ENCODE measurements at regions not wholly inside any gene's neighbourhood (a gene's known extent, or its start where the extent isn't known, plus 50 kb on each side); places are given as distances from the start of the nearest gene placed in this dataset.

DNA sequence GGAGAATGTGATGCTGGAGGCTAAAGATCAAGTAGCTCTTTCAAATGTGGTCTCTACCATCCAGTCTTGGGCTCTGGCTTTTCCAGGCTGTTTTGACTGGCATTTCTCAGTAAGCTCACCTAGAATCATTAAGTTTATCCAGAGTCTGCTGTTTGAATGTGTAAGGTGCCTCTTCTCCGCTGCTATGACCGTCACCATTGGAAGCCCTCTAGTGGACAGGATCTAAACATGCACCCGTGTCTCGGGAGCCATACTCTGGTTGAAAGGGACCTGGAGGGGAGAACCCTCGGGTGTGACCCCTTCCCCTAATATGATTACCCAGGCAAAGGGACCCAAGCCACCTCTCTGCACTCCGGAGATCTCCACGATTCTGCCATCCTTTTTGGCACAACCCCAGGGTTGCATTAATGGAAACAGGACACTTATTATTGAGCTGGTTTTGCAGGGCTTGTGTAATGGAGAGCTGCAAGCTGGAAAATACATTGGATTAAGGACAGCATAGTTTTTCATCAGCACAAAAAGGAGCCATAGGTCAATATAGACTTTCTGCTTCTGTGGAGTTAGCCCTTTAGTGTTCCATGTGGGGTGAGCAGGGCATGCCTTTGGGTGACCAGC lies 191.0 kb upstream of the LARGE1 start:
- no peaks in the 10 kb centered on the region for H3K36me3 ChIP-seq (ENCODE audit: control insufficient read depth in 2 of 2, insufficient read depth in 2 of 2, low read length in 1 of 2)
- no peaks in the 10 kb centered on the region for H3K27me3 ChIP-seq (ENCODE audit: control insufficient read depth in 2 of 2, insufficient read depth in 1 of 2, low read length in 1 of 2)
- no peak for DNase-seq (ENCODE audit: low read depth in 6 of 9, low spot score in 9 of 9)
- no peaks in the 10 kb centered on the region for H3K9me3 ChIP-seq (ENCODE audit: control insufficient read depth in 2 of 2, insufficient read depth in 1 of 2, low read length in 1 of 2)
- WGBS = 19% methylated on average over 7 of the region's 7 CpGs
- H3K27ac ChIP-seq (ENCODE audit: low read depth in 1 of 2, low read length in 1 of 2) = no peak overlapping the region
- no peaks in the 10 kb centered on the region for H3K4me1 ChIP-seq (ENCODE audit: control insufficient read depth in 2 of 2, insufficient read depth in 2 of 2, low read length in 2 of 2)
- no peak overlapping the region for H3K4me3 ChIP-seq (ENCODE audit: low read length in 2 of 2)

DNA sequence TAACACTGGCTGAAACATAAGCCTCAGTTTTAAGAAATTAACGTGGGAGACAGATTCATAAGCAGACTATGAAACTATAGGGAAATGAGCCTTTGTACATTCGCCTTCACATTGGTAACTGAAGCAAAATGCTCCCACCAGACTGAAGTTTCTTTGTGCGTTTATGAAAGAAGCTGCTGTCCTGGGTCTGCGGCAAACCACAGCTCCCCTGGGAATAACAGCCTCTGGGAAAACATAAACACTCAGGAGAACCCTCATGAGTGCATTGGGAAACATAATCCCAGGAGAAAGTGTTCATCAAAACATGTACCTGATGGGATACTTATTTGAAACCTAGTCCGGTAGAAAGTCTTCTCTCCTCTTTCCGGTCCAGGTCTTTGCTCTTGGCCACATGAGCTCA lies 193.1 kb upstream of the LARGE1 start:
- no peaks in the 10 kb centered on the region for H3K36me3 ChIP-seq (ENCODE audit: control insufficient read depth in 2 of 2, insufficient read depth in 2 of 2, low read length in 1 of 2)
- no peak for DNase-seq (ENCODE audit: low read depth in 6 of 9, low spot score in 9 of 9)
- H3K27ac ChIP-seq (ENCODE audit: low read depth in 1 of 2, low read length in 1 of 2) = no peak overlapping the region
- no peaks in the 10 kb centered on the region for H3K4me1 ChIP-seq (ENCODE audit: control insufficient read depth in 2 of 2, insufficient read depth in 2 of 2, low read length in 2 of 2)
- no peak overlapping the region for H3K4me3 ChIP-seq (ENCODE audit: low read length in 2 of 2)
- no peaks in the 10 kb centered on the region for H3K27me3 ChIP-seq (ENCODE audit: control insufficient read depth in 2 of 2, insufficient read depth in 1 of 2, low read length in 1 of 2)
- no peaks in the 10 kb centered on the region for H3K9me3 ChIP-seq (ENCODE audit: control insufficient read depth in 2 of 2, insufficient read depth in 1 of 2, low read length in 1 of 2)
- WGBS = 89% methylated on average over 6 of the region's 6 CpGs

DNA sequence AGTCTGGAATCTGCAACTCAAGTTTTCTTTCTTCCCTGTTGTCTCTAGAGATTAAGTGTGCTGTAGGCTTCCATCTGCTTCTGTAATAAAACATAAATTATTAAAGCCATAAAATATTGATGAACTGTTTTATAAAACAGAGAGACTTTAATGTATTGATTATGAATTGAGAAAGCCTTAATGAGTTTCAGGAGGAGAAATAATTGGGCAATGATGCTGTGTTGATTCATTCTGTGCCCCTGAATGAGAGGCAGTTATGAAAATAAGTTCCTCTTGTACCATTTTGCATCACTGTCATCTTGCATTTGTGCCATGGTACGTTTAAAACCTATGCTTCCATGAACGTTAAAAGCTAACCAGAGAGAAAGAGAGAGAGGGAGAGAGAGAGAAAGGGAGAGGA lies 194.1 kb upstream of the LARGE1 start:
- no peak overlapping the region for H3K27ac ChIP-seq (ENCODE audit: low read depth in 1 of 2, low read length in 1 of 2)
- DNase-seq (ENCODE audit: low read depth in 6 of 9, low spot score in 9 of 9) = no peak

DNA sequence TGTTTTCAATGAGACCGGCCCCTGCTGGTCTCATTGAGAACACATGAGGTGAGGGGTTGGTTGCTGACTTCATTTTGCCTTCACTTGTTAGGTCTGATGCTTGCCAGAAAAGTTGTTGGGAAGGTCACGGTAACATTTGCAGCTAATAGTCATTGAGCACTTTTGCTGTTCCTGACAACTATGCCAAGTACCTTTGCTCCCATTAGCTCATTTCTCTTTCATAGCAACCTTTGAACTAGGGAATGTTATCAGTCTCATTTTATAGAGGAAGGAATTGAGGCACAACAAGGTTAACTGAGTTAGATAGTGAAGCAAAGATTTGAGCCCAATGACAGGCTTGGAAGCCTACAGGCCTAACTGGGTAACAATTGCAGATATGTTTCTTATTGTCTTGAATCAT lies 195.4 kb upstream of the LARGE1 start:
- Histone ChIP-seq H3K36me3 (ENCODE audit: control insufficient read depth in 2 of 2, insufficient read depth in 2 of 2, low read length in 1 of 2) (no peaks in the 10 kb centered on the region), H3K4me3 (ENCODE audit: low read length in 2 of 2) (no peak overlapping the region), H3K4me1 (ENCODE audit: control insufficient read depth in 2 of 2, insufficient read depth in 2 of 2, low read length in 2 of 2) (no peaks in the 10 kb centered on the region), H3K9me3 (ENCODE audit: control insufficient read depth in 2 of 2, insufficient read depth in 1 of 2, low read length in 1 of 2) (no peaks in the 10 kb centered on the region), H3K27me3 (ENCODE audit: control insufficient read depth in 2 of 2, insufficient read depth in 1 of 2, low read length in 1 of 2) (no peaks in the 10 kb centered on the region), H3K27ac (ENCODE audit: low read depth in 1 of 2, low read length in 1 of 2) (no peak overlapping the region)
- DNase-seq (ENCODE audit: low read depth in 6 of 9, low spot score in 9 of 9) = no peak
- WGBS = 95% methylated on average over 2 of the region's 2 CpGs

More for the DNA sequence above, 194.1 kb upstream of the LARGE1 start:
- WGBS = 85% methylated on average over 2 of the region's 2 CpGs
- Histone ChIP-seq H3K9me3 (ENCODE audit: control insufficient read depth in 2 of 2, insufficient read depth in 1 of 2, low read length in 1 of 2) (no peaks in the 10 kb centered on the region), H3K4me1 (ENCODE audit: control insufficient read depth in 2 of 2, insufficient read depth in 2 of 2, low read length in 2 of 2) (no peaks in the 10 kb centered on the region), H3K4me3 (ENCODE audit: low read length in 2 of 2) (no peak overlapping the region), H3K36me3 (ENCODE audit: control insufficient read depth in 2 of 2, insufficient read depth in 2 of 2, low read length in 1 of 2) (no peaks in the 10 kb centered on the region), H3K27me3 (ENCODE audit: control insufficient read depth in 2 of 2, insufficient read depth in 1 of 2, low read length in 1 of 2) (no peaks in the 10 kb centered on the region)

DNA sequence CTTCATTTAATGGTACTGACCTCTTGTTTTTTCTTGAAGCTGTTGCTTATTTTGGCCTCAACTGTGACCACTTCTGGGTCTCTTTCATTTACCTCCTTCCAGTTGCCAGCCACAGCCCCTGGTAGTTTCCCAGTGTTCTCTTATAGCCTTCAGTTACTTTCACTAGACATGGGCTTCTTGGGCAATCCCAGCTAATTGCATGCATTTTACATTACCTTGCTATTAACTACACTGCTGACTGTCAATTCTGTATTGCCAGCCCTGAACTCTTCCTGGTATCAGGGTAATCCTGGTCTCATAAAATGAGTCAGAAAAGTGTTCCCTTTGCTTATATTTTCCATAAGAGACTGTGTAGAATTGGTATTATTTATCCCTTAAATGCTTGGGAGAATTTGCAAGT lies 195.8 kb upstream of the LARGE1 start:
- no peak for DNase-seq (ENCODE audit: low read depth in 6 of 9, low spot score in 9 of 9)
- H3K27ac ChIP-seq (ENCODE audit: low read depth in 1 of 2, low read length in 1 of 2) = no peak overlapping the region
- no peak overlapping the region for H3K4me3 ChIP-seq (ENCODE audit: low read length in 2 of 2)

DNA sequence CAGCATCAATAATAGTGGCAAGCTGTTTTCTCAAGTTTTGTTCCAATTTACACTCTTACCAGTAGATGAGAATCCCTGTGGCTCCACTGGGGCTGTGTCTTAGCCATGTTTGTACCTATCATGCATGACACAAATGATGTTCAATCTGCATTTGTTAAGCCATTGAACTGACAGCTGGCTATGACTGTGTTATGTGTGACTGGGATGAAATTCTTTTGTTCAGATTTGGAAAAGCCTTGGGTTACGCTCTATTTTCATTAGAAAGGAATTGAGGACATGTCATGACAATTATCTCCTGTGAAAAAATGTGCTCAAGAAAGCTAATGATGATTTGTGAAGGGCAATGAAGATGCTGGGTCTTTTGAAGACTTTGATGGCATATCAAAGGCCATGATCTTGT lies 201.8 kb upstream of the LARGE1 start:
- no peaks in the 10 kb centered on the region for H3K9me3 ChIP-seq (ENCODE audit: control insufficient read depth in 2 of 2, insufficient read depth in 1 of 2, low read length in 1 of 2)

More for the DNA sequence above, 195.8 kb upstream of the LARGE1 start:
- no peaks in the 10 kb centered on the region for H3K27me3 ChIP-seq (ENCODE audit: control insufficient read depth in 2 of 2, insufficient read depth in 1 of 2, low read length in 1 of 2)
- H3K9me3 ChIP-seq (ENCODE audit: control insufficient read depth in 2 of 2, insufficient read depth in 1 of 2, low read length in 1 of 2) = no peaks in the 10 kb centered on the region
- H3K4me1 ChIP-seq (ENCODE audit: control insufficient read depth in 2 of 2, insufficient read depth in 2 of 2, low read length in 2 of 2) = no peaks in the 10 kb centered on the region
- no peaks in the 10 kb centered on the region for H3K36me3 ChIP-seq (ENCODE audit: control insufficient read depth in 2 of 2, insufficient read depth in 2 of 2, low read length in 1 of 2)

DNA sequence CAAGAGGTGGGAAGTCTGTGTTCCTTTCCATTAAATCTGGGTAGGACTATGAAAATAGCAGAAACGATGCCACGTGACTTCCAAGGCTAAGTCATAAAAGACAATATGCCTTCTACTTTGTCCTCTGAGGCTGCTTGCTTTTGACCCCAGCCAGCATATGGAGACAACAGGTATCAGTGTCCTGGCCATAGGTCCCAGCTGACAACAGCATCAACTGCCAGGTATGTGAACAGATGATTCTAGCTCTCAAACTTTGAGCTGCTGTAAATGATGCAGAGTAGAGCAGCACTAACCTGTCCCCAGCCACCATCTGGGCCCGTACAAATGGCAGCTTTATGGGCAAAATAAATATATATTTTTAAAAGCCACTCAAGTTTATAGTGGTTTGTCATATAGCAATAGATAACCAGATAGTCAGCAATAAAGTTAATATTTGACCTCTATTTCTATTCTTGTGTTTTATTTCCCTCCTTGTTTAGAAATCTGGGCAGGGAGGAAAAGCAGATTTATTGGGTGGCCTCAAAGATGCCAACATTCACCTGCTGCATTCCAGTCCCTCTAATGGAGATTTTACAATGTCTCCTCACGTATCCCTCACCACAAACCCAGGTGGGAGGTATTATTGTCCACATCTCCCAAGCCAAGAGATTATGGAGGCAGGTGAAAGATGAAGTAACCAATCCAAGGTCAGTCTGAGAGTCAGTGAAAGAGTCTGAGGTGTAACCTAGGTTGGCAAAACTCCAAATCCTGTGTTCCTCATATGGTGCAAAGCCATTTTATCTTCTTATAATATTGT lies 209.6 kb upstream of the LARGE1 start:
- DNase-seq (ENCODE audit: low read depth in 6 of 9, low spot score in 9 of 9) = no peak
- no peaks in the 10 kb centered on the region for H3K9me3 ChIP-seq (ENCODE audit: control insufficient read depth in 2 of 2, insufficient read depth in 1 of 2, low read length in 1 of 2)
- H3K4me3 ChIP-seq (ENCODE audit: low read length in 2 of 2) = no peak overlapping the region
- WGBS = 89% methylated on average over 4 of the region's 4 CpGs
- H3K27me3 ChIP-seq (ENCODE audit: control insufficient read depth in 2 of 2, insufficient read depth in 1 of 2, low read length in 1 of 2) = no peaks in the 10 kb centered on the region
- no peaks in the 10 kb centered on the region for H3K4me1 ChIP-seq (ENCODE audit: control insufficient read depth in 2 of 2, insufficient read depth in 2 of 2, low read length in 2 of 2)
- H3K36me3 ChIP-seq (ENCODE audit: control insufficient read depth in 2 of 2, insufficient read depth in 2 of 2, low read length in 1 of 2) = no peaks in the 10 kb centered on the region
- no peak overlapping the region for H3K27ac ChIP-seq (ENCODE audit: low read depth in 1 of 2, low read length in 1 of 2)

More for the DNA sequence above, 201.8 kb upstream of the LARGE1 start:
- WGBS = 87% methylated on average over 1 of the region's 1 CpG
- no peak for DNase-seq (ENCODE audit: low read depth in 6 of 9, low spot score in 9 of 9)
- Histone ChIP-seq H3K36me3 (ENCODE audit: control insufficient read depth in 2 of 2, insufficient read depth in 2 of 2, low read length in 1 of 2) (no peaks in the 10 kb centered on the region), H3K27ac (ENCODE audit: low read depth in 1 of 2, low read length in 1 of 2) (no peak overlapping the region), H3K4me1 (ENCODE audit: control insufficient read depth in 2 of 2, insufficient read depth in 2 of 2, low read length in 2 of 2) (no peaks in the 10 kb centered on the region), H3K27me3 (ENCODE audit: control insufficient read depth in 2 of 2, insufficient read depth in 1 of 2, low read length in 1 of 2) (no peaks in the 10 kb centered on the region), H3K4me3 (ENCODE audit: low read length in 2 of 2) (no peak overlapping the region)

DNA sequence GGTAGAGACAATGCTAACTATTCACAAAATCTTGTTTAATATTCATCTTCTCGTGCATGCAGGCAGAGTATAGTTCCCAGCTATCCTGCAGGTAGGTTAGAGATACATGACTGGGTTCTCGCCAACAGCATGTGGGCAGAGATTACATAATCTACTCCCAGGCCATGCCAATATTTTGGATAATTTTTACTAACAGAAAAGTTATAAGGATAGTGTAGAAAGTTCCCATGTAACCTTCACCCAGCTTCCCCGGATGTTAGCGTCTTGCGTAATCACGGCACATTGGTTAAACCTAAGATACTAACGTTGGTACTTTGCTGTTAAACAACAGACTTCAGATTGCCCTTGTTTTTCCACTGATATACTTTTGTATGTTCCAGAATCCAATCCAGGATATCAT lies 215.5 kb upstream of the LARGE1 start:
- H3K36me3 ChIP-seq (ENCODE audit: control insufficient read depth in 2 of 2, insufficient read depth in 2 of 2, low read length in 1 of 2) = no peaks in the 10 kb centered on the region
- WGBS = 93% methylated on average over 7 of the region's 7 CpGs
- no peak overlapping the region for H3K4me3 ChIP-seq (ENCODE audit: low read length in 2 of 2)
- no peak for DNase-seq (ENCODE audit: low read depth in 6 of 9, low spot score in 9 of 9)
- no peaks in the 10 kb centered on the region for H3K27me3 ChIP-seq (ENCODE audit: control insufficient read depth in 2 of 2, insufficient read depth in 1 of 2, low read length in 1 of 2)
- no peaks in the 10 kb centered on the region for H3K4me1 ChIP-seq (ENCODE audit: control insufficient read depth in 2 of 2, insufficient read depth in 2 of 2, low read length in 2 of 2)
- no peak overlapping the region for H3K27ac ChIP-seq (ENCODE audit: low read depth in 1 of 2, low read length in 1 of 2)
- peaks cover 0 to 2% of the 10 kb centered on the region in 2 donors for H3K9me3 ChIP-seq (ENCODE audit: control insufficient read depth in 2 of 2, insufficient read depth in 1 of 2, low read length in 1 of 2)

DNA sequence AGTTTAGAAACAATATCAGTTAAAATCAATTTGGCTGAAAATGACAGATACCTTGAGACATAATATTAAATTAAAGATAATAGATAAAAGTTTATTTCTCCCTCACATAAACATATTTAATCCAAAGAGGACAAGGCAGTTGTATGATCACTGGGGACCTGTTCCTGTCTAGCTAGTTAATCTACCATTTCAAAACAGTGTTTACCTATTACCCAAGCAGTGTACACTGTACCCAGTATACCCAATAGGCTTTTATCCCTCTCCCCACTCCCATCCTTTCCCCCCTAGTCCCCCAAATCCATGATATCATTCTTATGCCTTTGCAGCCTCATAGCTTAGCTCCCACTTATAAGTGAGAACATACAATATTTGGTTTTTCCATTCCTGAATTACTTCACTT lies 229.7 kb upstream of the LARGE1 start:
- H3K27me3 ChIP-seq (ENCODE audit: control insufficient read depth in 2 of 2, insufficient read depth in 1 of 2, low read length in 1 of 2) = no peaks in the 10 kb centered on the region
- no peaks in the 10 kb centered on the region for H3K9me3 ChIP-seq (ENCODE audit: control insufficient read depth in 2 of 2, insufficient read depth in 1 of 2, low read length in 1 of 2)
- H3K27ac ChIP-seq (ENCODE audit: low read depth in 1 of 2, low read length in 1 of 2) = no peak overlapping the region
- no peaks in the 10 kb centered on the region for H3K4me1 ChIP-seq (ENCODE audit: control insufficient read depth in 2 of 2, insufficient read depth in 2 of 2, low read length in 2 of 2)
- no peak for DNase-seq (ENCODE audit: low read depth in 6 of 9, low spot score in 9 of 9)
- H3K4me3 ChIP-seq (ENCODE audit: low read length in 2 of 2) = no peak overlapping the region
- H3K36me3 ChIP-seq (ENCODE audit: control insufficient read depth in 2 of 2, insufficient read depth in 2 of 2, low read length in 1 of 2) = no peaks in the 10 kb centered on the region

All from thymus (tissue), 11 donors.